K562 (cell line): ENCODE measurements at regions not wholly inside any gene's neighbourhood (a gene's known extent, or its start where the extent isn't known, plus 50 kb on each side); places are given as distances from the start of the nearest gene placed in this dataset.

ENCODE experiments used
- ATAC-seq: fragments of 200-7000 bp; cut with Tn5 transposase; 3 replicates; pipeline ENCODE4 v1.9.1; 2020; ENCODE audit warnings: moderate library complexity
- BruUV-seq: library from RNA; stranded (reverse); fragments of 400-500 nt; replicated peaks from 2 replicates; lab custom pipeline; 2021; lab: Mats Ljungman, UMichigan
- CTCF ChIA-PET: fragments of 300-600 bp; formaldehyde crosslinking; extraction: SDS; loops from one replicate; lab custom pipeline; 2021; ENCODE audit warnings: low intra/inter-chr PET ratio; lab: Yijun Ruan, JAX
- POLR2A ChIA-PET: fragments of 300-600, 350-650 bp; sonication (Branson Sonifier 250); formaldehyde crosslinking; extraction: SDS; loops from one replicate; lab custom pipeline; 2021; ENCODE audit warnings: antibody characterized with exemption, inconsistent platforms; lab: Yijun Ruan, JAX
- DNase-seq, 4 experiments: peaks; one replicate each; pipeline versions ENCODE4 v3.0.0 to v3.0.0-alpha.2; 2011 to 2018; ENCODE audit warnings: low spot score in 3 of 4, mixed read lengths in 3 of 4; ENCODE audit errors: extremely low read depth in 1 of 4
- FAIRE-seq: peaks from 2 replicates; lab custom pipeline; 2011; peaks lifted over from hg19 to GRCh38; lab: Jason Lieb, UNC
- H2AFZ ChIP-seq: 2 replicates; pipeline ENCODE4 v1.6.0; 2011; ENCODE audit warnings: low read depth, low read length, control low read depth, inconsistent platforms
- H3K27ac ChIP-seq: fragments of 200-600 bp; 3 replicates; pipeline ENCODE4 v1.8.0; 2011; ENCODE audit warnings: low read depth, mild to moderate bottlenecking, control low read depth, inconsistent platforms, low read length, moderate library complexity, mixed read lengths; ENCODE audit errors: extremely low read depth
- H3K27me3 ChIP-seq, 2 experiments: fragments of 300-600 bp in 1 of 2; 2 replicates in 1 of 2; 3 replicates in 1 of 2; pipeline versions ENCODE4 v1.6.0 to v1.8.0; 2011; ENCODE audit warnings: inconsistent platforms in 2 of 2, low read length in 2 of 2, mild to moderate bottlenecking in 1 of 2, mixed read lengths in 1 of 2, moderate library complexity in 1 of 2; ENCODE audit not compliant: control insufficient read depth in 2 of 2, insufficient read depth in 2 of 2
- H3K36me3 ChIP-seq: fragments of 300-600 bp; 3 replicates; pipeline ENCODE4 v1.8.0; 2011; ENCODE audit warnings: mild to moderate bottlenecking, low read length, inconsistent platforms; ENCODE audit not compliant: control insufficient read depth, insufficient read depth
- H3K4me1 ChIP-seq, 2 experiments: fragments of 200-600 bp in 1 of 2; replicated peaks in 1 of 2; 2 replicates in 1 of 2; 3 replicates in 1 of 2; pipeline versions ENCODE4 v1.5.1 to v1.8.0; 2011; ENCODE audit warnings: inconsistent platforms in 2 of 2, low read length in 2 of 2, mild to moderate bottlenecking in 1 of 2, mixed read lengths in 1 of 2, moderate library complexity in 1 of 2; ENCODE audit not compliant: control insufficient read depth in 2 of 2, insufficient read depth in 2 of 2
- H3K4me2 ChIP-seq: 2 replicates; pipeline ENCODE4 v1.6.1; 2011; ENCODE audit warnings: low read length, control low read depth, inconsistent platforms, mixed read lengths; ENCODE audit not compliant: insufficient read depth
- H3K4me3 ChIP-seq: fragments of 200-600 bp; sonication (generic), shearing (Covaris generic); 2 replicates; pipeline ENCODE4 v1.5.1; 2016; ENCODE audit warnings: control low read depth, inconsistent platforms
- H3K79me2 ChIP-seq: fragments of 200-600 bp; 3 replicates; pipeline ENCODE4 v1.8.0; 2011; ENCODE audit warnings: low read length, inconsistent platforms; ENCODE audit not compliant: control insufficient read depth, insufficient read depth
- H3K9ac ChIP-seq, 2 experiments: 2 replicates each; pipeline versions ENCODE4 v1.6.0 to v1.6.1; 2011; ENCODE audit warnings: low read depth in 2 of 2, low read length in 2 of 2, control low read depth in 1 of 2, inconsistent platforms in 1 of 2, mild to moderate bottlenecking in 1 of 2, mixed read lengths in 1 of 2; ENCODE audit not compliant: insufficient read depth in 1 of 2
- H3K9me1 ChIP-seq: one replicate; pipeline ENCODE4 v1.6.0; 2011; ENCODE audit warnings: inconsistent platforms, mild to moderate bottlenecking, low read length, moderate library complexity; ENCODE audit not compliant: control insufficient read depth, insufficient read depth
- H3K9me3 ChIP-seq: replicated peaks from 2 replicates; pipeline ENCODE4 v1.5.1; 2011; ENCODE audit warnings: low read depth, low read length, inconsistent platforms; ENCODE audit not compliant: control insufficient read depth, insufficient read depth
- H4K20me1 ChIP-seq: replicated peaks from 2 replicates; pipeline ENCODE4 v1.6.1; 2011; ENCODE audit warnings: low read length, inconsistent platforms, mixed read lengths; ENCODE audit not compliant: control insufficient read depth, insufficient read depth
- CHD1 ChIP-seq: fragments of 200-600 bp; sonication (generic); IDR thresholded peaks from one replicate; pipeline ENCODE4 v1.6.1; 2012; ENCODE audit warnings: mild to moderate bottlenecking, moderate library complexity, low read length, inconsistent platforms
- NCOA2 ChIP-seq, 2 experiments: fragments of 450-650 bp; IDR thresholded peaks; 2 replicates each; pipeline ENCODE4 v1.6.1; 2018; ENCODE audit warnings: mild to moderate bottlenecking in 2 of 2, moderate library complexity in 1 of 2; ENCODE audit not compliant: partially characterized antibody in 2 of 2
- PATZ1 ChIP-seq: fragments of 250-450 bp; sonication (Bioruptor Pico); IDR thresholded peaks from 2 replicates; pipeline ENCODE4 v1.5.0; 2020; ENCODE audit warnings: mild to moderate bottlenecking, borderline replicate concordance
- WGBS: fragments of 100-300 bp; shearing (Covaris generic); methylation state at CpG from one replicate; pipeline ENCODE4 v1.1.6; 2016; ENCODE audit warnings: low coverage, mixed read lengths; ENCODE audit not compliant: insufficient coverage; ENCODE audit errors: missing lambda C conversion rate; 5-methylcytosine and 5-hydroxymethylcytosine counted together
- in situ Hi-C: fragments of 300-500 bp; cut with MboI; formaldehyde crosslinking; loops from 4 replicates; pipeline ENCODE4 v1.15.0; 2018; ENCODE audit warnings: inconsistent platforms, mixed read lengths
- intact Hi-C: fragments of 100-400 bp; cut with micrococcal nuclease; formaldehyde crosslinking; loops from 2 replicates; pipeline ENCODE4 v1.14.2; 2022
- TF ChIP-seq, protein P1 (sequence below), 3 experiments: fragments of 200-800 bp in 1 of 3; sonication (Bioruptor generic) in 1 of 3; sonication (generic) in 1 of 3; formaldehyde crosslinking in 1 of 3; IDR thresholded peaks; 2 replicates each; pipeline versions ENCODE4 v1.6.1 to v1.8.0; 2016 to 2022; ENCODE audit warnings: mild to moderate bottlenecking in 2 of 3, missing compliant biosample characterization in 2 of 3, missing genetic modification characterization in 2 of 3, missing genetic modification reagents in 1 of 3

DNA sequence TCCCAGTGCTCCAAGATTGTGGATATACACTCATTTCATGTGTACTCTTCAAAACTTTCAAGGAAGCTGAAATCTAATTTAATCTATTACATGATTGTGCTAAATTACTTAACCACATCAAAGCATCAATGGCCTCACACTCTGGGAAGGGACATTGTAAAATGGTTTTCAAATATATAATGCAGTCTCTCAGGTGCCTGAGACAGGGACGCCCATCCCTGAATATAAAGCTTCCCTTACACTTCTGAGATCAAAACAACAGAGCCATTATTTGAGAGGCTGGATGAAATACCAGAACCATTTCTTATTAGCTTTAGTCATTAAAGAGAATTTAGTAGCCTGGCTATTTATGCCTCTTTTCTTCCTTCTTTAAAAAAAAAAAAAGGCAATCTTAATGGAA, 259.2 kb upstream of the NFIA start:
- ChIA-PET CTCF (no interaction called here), POLR2A (no interaction called here)
- H3K4me3 ChIP-seq = no peak overlapping the region
- no peaks in the 10 kb centered on the region for H3K9me3 ChIP-seq
- H3K4me2 ChIP-seq = no peak overlapping the region
- TF ChIP-seq, protein P1, sequence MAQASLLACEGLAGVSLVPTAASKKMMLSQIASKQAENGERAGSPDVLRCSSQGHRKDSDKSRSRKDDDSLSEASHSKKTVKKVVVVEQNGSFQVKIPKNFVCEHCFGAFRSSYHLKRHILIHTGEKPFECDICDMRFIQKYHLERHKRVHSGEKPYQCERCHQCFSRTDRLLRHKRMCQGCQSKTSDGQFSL (CRISPR knock-in tag; IDR thresholded peaks at IDR 0.05) = no peak
- TF ChIP-seq, protein P1 (tag; IDR thresholded peaks at IDR 0.05) = no peak
- TF ChIP-seq PATZ1 (CRISPR knock-in tag) = no peak
- no peak for TF ChIP-seq NCOA2 (IDR thresholded peaks at IDR 0.05; ENCODE audit: partially characterized antibody in 2 of 2)
- no peak for TF ChIP-seq CHD1
- no peaks in the 10 kb centered on the region for H3K4me1 ChIP-seq
- intact Hi-C loops = no loop called here
- no peak overlapping the region for H3K9ac ChIP-seq
- no TSS peak for BruUV-seq
- no peaks in the 10 kb centered on the region for H3K36me3 ChIP-seq
- H3K27ac ChIP-seq = no peak overlapping the region
- no peaks in the 10 kb centered on the region for H3K9me1 ChIP-seq
- WGBS = 0% methylated on average over 1 of the region's 1 CpG
- H4K20me1 ChIP-seq = no peaks in the 10 kb centered on the region
- DNase-seq (no peak), ATAC-seq (no peak), FAIRE-seq (no peak)
- in situ Hi-C loops = no loop called here
- no peak overlapping the region for H2AFZ ChIP-seq
- H3K27me3 ChIP-seq = no peaks in the 10 kb centered on the region
- H3K79me2 ChIP-seq = no peaks in the 10 kb centered on the region
